Osteocyte (in vitro differentiated cells): ENCODE measurements at regions not wholly inside any gene's neighbourhood (a gene's known extent, or its start where the extent isn't known, plus 50 kb on each side); places are given as distances from the start of the nearest gene placed in this dataset.

Experiments used
- DNase-seq: peaks from one replicate; pipeline ENCODE4 v3.0.0; 2021; ENCODE audit warnings: mixed read lengths; ENCODE audit not compliant: unreplicated experiment; ENCODE audit errors: extremely low spot score
- H3K27ac Mint-ChIP-seq: one replicate; pipeline ENCODE4 v1.8.0; 2021; ENCODE audit warnings: mild to moderate bottlenecking, mixed read lengths; ENCODE audit not compliant: unreplicated experiment
- H3K27me3 Mint-ChIP-seq: one replicate; pipeline ENCODE4 v1.8.0; 2021; ENCODE audit warnings: mixed read lengths; ENCODE audit not compliant: unreplicated experiment
- H3K36me3 Mint-ChIP-seq: one replicate; pipeline ENCODE4 v1.8.0; 2021; ENCODE audit warnings: mixed read lengths; ENCODE audit not compliant: unreplicated experiment
- H3K4me1 Mint-ChIP-seq: one replicate; pipeline ENCODE4 v1.8.0; 2021; ENCODE audit warnings: mixed read lengths; ENCODE audit not compliant: unreplicated experiment
- H3K4me3 Mint-ChIP-seq: one replicate; pipeline ENCODE4 v1.8.0; 2021; ENCODE audit warnings: mild to moderate bottlenecking, moderate library complexity, mixed read lengths; ENCODE audit not compliant: unreplicated experiment
- H3K9me3 Mint-ChIP-seq: one replicate; pipeline ENCODE4 v1.8.0; 2021; ENCODE audit warnings: mixed read lengths; ENCODE audit not compliant: unreplicated experiment
- TF ChIP-seq, protein P1 (sequence below): fragments of 200-600 bp; sonication (generic); IDR thresholded peaks from 2 replicates; pipeline ENCODE4 v1.5.0; 2021; ENCODE audit warnings: antibody characterized with exemption, mild to moderate bottlenecking, moderate library complexity

DNA sequence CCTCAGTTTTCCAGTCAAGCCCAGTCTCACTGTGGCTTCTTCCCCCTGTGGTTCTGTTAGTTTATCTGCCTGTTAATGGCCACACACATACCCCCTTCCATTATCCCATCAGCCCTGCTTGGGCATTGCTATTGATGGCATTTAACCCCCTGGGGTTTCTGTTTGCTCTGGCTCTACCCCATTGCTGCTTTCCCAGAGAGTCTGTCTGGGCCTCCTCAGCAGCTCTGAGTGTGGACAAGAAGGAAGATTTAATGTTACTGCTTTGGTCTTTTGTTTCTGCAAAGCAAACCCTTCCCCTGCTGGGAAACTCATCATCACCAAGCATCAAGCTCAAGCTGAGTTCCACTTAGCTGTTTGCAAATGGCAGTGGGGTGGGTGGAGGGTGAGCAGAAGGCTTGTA lies 162.7 kb downstream of the CCT6B start:
- no peak overlapping the region for H3K27ac Mint-ChIP-seq
- H3K27me3 Mint-ChIP-seq = no peaks in the 10 kb centered on the region
- H3K4me3 Mint-ChIP-seq = no peak overlapping the region
- TF ChIP-seq, protein P1, sequence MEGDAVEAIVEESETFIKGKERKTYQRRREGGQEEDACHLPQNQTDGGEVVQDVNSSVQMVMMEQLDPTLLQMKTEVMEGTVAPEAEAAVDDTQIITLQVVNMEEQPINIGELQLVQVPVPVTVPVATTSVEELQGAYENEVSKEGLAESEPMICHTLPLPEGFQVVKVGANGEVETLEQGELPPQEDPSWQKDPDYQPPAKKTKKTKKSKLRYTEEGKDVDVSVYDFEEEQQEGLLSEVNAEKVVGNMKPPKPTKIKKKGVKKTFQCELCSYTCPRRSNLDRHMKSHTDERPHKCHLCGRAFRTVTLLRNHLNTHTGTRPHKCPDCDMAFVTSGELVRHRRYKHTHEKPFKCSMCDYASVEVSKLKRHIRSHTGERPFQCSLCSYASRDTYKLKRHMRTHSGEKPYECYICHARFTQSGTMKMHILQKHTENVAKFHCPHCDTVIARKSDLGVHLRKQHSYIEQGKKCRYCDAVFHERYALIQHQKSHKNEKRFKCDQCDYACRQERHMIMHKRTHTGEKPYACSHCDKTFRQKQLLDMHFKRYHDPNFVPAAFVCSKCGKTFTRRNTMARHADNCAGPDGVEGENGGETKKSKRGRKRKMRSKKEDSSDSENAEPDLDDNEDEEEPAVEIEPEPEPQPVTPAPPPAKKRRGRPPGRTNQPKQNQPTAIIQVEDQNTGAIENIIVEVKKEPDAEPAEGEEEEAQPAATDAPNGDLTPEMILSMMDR = no peak
- DNase-seq = no peak
- H3K36me3 Mint-ChIP-seq = no peaks in the 10 kb centered on the region
- H3K9me3 Mint-ChIP-seq = peaks cover 15% of the 10 kb centered on the region
- H3K4me1 Mint-ChIP-seq = no peaks in the 10 kb centered on the region

DNA sequence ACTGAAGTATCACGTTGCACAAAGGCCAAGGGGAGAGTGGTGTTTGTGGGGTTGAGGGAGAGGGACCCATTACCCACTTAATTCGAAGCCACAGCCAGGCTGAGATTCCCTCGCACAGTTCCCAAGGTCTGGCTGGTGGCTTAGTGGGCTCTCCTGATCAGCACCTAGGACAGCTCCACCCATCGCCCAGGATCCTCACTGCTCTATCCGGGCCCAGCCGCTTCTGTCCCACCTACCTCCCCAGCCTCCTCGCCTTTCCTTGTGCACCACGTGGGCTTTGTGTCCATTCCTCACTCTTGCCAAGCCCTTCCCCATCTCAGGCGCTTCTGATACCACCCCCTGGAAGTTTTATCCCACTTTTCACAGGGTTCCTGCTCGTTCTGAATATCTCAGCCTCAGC lies 163.5 kb downstream of the CCT6B start:
- Mint-ChIP-seq H3K36me3 (no peaks in the 10 kb centered on the region), H3K9me3 (peaks cover 15% of the 10 kb centered on the region), H3K27ac (no peak overlapping the region), H3K4me3 (no peak overlapping the region), H3K4me1 (no peaks in the 10 kb centered on the region), H3K27me3 (no peaks in the 10 kb centered on the region)
- TF ChIP-seq, protein P1 = no peak
- DNase-seq = no peak

DNA sequence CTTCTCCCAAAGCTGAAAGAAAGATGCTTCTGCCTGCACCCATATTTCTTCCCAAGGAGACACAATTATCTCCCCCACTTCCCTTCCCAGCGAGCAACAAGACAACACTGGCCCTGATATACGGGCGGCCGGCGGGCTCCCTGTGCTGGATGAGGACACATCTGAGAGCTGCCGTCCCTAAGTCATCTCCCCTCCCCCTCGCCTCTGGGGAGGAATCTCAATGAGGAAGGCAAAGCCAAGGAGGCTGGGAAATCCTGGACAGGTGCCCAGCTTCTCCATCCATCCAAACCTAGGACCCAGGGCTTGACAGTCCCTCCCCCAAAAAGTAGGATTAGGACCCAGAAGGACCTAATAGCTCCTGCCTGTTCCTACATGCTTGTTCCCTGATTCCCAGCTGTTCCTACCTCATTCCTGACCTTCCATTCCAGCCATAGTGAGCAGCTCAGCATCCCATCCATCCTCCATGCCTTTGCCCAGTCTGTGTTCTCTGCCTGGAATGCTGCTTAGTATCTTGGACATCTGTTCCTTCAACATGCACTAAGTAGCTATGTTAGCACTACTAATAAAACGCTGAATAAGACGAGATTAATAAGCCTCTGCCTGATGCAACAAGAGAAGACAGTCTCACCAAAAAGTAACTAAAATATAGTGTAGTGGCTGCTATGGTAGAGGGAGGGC lies 167.9 kb downstream of the CCT6B start:
- Mint-ChIP-seq H3K27ac (no peak overlapping the region), H3K27me3 (no peaks in the 10 kb centered on the region), H3K36me3 (no peaks in the 10 kb centered on the region), H3K9me3 (peaks cover 5% of the 10 kb centered on the region), H3K4me1 (no peaks in the 10 kb centered on the region), H3K4me3 (no peak overlapping the region)
- TF ChIP-seq, protein P1 = no peak
- no peak for DNase-seq

DNA sequence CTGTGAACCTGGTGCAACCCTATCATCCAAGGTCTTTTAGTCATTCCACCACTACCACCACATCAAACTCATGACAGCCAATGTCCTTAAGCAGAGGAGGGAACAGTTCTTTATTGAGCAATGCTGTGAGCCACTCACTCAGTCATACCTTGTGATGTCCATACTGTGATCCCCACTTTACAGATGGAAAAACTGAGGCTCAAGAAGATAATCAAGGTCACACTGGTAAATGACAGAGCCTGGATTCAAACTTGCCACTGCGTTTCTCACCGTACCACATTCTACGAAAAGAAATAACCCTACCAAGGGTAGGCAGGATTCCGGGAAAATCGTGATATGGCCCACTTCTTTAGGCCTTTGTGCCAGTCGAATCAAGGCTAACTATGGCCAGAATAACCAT lies 172.6 kb downstream of the CCT6B start:
- no peaks in the 10 kb centered on the region for H3K4me1 Mint-ChIP-seq
- H3K36me3 Mint-ChIP-seq = no peaks in the 10 kb centered on the region
- no peak overlapping the region for H3K4me3 Mint-ChIP-seq
- TF ChIP-seq, protein P1 = no peak
- H3K9me3 Mint-ChIP-seq = peaks cover 24% of the 10 kb centered on the region
- H3K27ac Mint-ChIP-seq = no peak overlapping the region
- H3K27me3 Mint-ChIP-seq = no peaks in the 10 kb centered on the region
- DNase-seq = no peak

DNA sequence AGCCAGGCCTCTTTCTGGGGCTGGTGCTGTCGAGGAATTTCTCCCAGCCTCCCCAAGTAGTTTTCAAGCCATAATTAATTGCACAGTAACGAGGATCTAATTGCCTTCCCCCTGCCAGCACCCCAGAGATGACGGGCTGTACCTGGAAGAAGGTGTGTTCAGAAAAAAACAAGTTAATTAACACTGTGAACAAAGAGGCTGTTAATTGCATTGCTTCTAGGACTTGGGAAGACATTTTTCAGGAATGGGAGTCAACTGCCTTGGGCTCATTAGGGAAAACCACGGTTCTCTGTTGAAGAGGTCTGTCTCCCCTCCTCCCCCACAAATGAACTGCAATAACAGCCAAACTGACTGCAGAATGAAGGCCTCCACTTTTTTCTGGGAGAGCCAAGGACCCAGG lies 176.7 kb downstream of the CCT6B start:
- no peaks in the 10 kb centered on the region for H3K27me3 Mint-ChIP-seq
- no peak for DNase-seq
- no peak overlapping the region for H3K4me3 Mint-ChIP-seq
- peaks cover 28% of the 10 kb centered on the region for H3K9me3 Mint-ChIP-seq
- TF ChIP-seq, protein P1 = no peak
- no peak overlapping the region for H3K27ac Mint-ChIP-seq
- no peaks in the 10 kb centered on the region for H3K36me3 Mint-ChIP-seq
- H3K4me1 Mint-ChIP-seq = no peaks in the 10 kb centered on the region
